Embryonic facial prominence (tissue), 1 donor: ENCODE measurements at regions not wholly inside any gene's neighbourhood (a gene's known extent, or its start where the extent isn't known, plus 50 kb on each side); places are given as distances from the start of the nearest gene placed in this dataset.
"Not testable (repeated sequence)": the region's sequence is repeated elsewhere in the genome, so short reads cannot be mapped to it uniquely, and the experiment has no call there.

Source experiments
- DNase-seq: peaks from one replicate; pipeline ENCODE4 v3.0.0-alpha.2; 2016; ENCODE audit errors: extremely low spot score

GRCh38 chr7:80292634-80293033 is 158.0 kb downstream of the GNAI1 start:
- DNase-seq, result not testable (repeated sequence)

GRCh38 chr7:80288175-80289122 is 153.8 kb downstream of the GNAI1 start:
- DNase-seq, result no peak

DNA sequence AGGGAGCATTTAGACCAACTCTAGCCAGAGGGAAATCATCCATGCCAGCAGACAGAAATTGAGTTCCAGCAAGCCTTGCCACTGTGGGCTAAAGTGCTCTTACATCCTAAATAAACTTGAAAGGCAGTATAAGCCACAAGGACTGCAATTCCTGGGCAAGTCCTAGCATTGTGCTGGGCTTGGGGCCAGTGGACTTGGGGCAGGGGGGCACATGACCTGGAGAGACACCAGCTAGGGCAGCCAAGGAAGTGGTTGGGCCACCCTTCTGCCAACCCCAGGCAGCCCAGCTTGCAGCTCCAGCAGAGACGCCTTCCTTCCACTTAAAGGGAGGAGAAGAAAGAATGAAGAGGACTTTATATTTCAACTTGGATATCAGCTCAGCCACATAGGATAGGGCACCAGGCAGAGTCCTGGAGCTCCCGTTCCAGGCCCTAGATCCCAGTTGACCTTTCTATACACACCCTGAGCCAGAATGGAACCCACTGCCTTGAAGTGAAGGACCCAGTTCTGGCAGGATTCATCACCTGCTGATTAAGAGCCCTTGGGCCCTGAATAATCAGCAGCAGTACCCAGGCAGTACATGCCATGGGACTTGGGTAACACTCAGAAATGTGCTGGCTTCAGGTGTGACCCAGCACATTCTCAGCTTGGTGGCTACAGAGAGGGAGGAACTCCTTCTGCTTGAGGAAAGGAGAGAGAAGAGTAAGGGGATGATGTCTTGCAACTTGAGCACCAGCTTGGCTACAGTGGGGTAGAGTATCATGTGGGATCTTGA is 153.0 kb downstream of the GNAI1 start:
- no peak for DNase-seq

- no peak for DNase-seq
These were observed 152.0 kb downstream of the GNAI1 start for GRCh38 chr7:80286611-80287010.

DNA sequence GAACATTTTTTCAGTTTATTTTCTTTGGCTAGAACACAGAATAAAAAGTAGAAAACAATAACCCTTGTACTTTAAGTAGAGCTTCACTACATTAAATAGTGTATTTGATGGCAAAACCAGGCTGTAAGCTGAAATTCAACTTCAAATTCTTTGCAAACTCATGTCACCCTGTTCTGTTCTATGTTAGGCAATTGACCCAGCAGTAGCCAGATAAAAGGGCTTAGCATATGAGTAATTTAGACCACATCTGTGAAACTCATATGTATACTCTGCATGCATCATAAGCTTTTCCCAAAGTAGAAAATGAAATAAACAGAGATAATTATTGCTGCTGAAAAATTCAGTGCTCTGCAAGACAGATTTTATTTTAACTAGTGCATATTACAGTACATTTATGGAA is 150.2 kb downstream of the GNAI1 start:
- DNase-seq, result no peak

DNA sequence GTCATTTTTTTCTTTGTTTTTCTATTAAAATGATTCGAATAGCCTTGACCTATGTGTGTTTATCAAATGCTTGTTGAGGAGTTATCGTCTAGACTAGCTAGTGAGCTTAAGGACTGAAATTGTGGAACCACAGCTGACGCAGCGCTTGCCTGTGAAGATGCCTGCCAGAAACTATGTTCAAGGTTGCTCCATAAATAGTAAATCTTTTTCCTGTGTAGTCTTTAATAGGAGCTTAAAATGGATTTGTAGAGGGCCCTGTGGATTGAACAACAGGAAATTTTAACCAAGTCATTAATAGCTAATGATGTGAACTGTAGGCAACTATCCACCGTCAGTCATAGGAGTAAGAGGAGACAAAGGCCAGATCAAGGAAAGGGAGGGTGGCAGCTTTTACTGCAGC is 145.1 kb downstream of the GNAI1 start:
- no peak for DNase-seq

DNA sequence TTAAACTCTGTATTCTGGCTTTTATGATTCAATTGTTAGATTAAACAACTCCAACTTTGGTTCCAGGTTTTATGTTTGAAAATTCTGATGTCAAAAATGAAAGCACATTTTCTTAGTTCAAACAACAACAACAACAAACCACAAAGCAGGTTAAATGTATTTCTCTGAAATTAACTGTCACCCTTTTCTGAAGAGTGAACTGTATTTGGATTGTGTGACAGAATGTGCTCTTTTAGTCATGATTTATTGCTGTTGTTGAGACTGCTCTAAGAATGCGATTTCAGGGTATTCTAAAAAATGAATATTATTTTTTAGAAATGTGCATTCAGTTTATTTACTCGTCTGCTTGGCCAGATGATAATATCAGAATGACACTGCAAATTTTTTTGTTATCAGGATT is 144.1 kb downstream of the GNAI1 start:
- DNase-seq, result no peak

DNA sequence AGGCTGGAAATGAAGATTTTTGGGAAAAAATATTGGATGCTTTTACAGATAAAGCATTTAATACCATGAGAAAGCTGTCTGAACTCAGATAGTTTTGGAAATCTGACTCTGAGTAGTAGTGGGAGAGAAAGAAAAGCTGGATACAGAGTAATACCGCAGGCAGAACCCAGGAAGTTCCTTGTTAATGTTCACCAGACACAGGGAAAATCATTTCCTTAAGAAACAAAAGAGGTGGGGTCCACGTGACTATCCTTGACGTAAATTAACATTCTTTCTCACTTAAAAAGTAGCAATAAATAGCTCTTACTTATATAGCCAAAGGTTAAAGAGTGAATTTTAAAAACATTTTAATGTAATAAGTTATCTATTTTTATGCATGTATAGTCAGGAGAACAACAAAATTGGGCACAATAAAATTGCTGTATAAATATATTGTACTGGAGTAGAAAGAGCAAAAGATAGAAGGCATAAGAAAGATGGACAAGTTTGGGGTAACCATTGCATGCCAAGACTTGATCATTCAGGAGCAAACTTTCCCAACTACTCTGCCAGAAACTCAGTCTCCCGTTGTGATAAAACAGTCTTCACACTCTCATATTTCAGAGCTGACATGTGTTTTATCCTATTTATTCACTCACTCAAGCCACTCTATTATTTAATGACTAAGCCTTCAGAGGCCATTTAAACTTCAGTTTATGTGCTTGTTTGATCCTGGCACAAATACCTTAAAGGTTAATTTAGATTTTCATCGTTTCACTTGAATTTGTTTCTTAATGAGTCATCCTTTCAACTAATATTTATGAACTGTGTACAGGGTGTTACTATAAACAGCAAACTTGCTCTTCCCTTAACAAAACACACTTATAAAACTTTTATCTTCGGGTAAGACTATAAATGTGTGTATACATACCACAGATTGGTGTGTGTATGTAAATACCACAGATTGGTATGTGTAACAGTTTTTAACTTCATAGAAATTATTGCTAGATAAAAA is 143.1 kb downstream of the GNAI1 start:
- no peak for DNase-seq
